Suprapubic skin (tissue), 3 donors: ENCODE measurements at regions not wholly inside any gene's neighbourhood (a gene's known extent, or its start where the extent isn't known, plus 50 kb on each side); places are given as distances from the start of the nearest gene placed in this dataset.

Source experiments
- CTCF ChIP-seq, 2 donors: fragments of 200-600 bp in 1 of 2; fragments of 450-650 bp in 1 of 2; sonication (generic) in 1 of 2; IDR thresholded peaks; one replicate each; pipeline ENCODE4 v1.5.1; 2016 to 2019; ENCODE audit warnings: antibody characterized with exemption in 2 of 2, mild to moderate bottlenecking in 1 of 2, moderate library complexity in 1 of 2
- POLR2A ChIP-seq, 2 donors: fragments of 450-650 bp; IDR thresholded peaks; one replicate each; pipeline ENCODE4 v1.6.1; 2017; ENCODE audit warnings: antibody characterized with exemption in 2 of 2, mild to moderate bottlenecking in 2 of 2, moderate library complexity in 2 of 2

- TF ChIP-seq CTCF (IDR thresholded peaks at IDR 0.05) (no peak), POLR2A (IDR thresholded peaks at IDR 0.05) (no peak)
These were observed 159.0 kb upstream of the CHRNA7 start for GRCh38 chr15:31871166-31871886.
